ENCODE measurements at regions not wholly inside any gene's neighbourhood (a gene's known extent, or its start where the extent isn't known, plus 50 kb on each side); places are given as distances from the start of the nearest gene placed in this dataset.

GRCh38 chr12:12004524-12004923, 66.2 kb upstream of the BCL2L14 start:
- no peak overlapping the region for H3K4me3 ChIP-seq (ENCODE audit: low read length)
- H3K4me3 Mint-ChIP-seq, result no peak overlapping the region
- H3K27ac ChIP-seq (ENCODE audit: low read depth, low read length), result no peak overlapping the region
- H3K9ac ChIP-seq (ENCODE audit: extremely low read depth, low read length, poor library complexity, severe bottlenecking), result no peak overlapping the region
- H3K27me3 Mint-ChIP-seq (ENCODE audit: insufficient read depth), result no peaks in the 10 kb centered on the region
- no peak for DNase-seq
- 89 to 94% methylated on average over 3 of the region's 3 CpGs for WGBS, 2 experiments (ENCODE audit: insufficient coverage in 1 of 2, insufficient read length in 1 of 2)
- no peaks in the 10 kb centered on the region for H3K9me3 ChIP-seq (ENCODE audit: control insufficient read depth, low read length)
- no peak for TF ChIP-seq CTCF (conservative IDR thresholded peaks at IDR 0.05)
- no peak overlapping the region for H3K27ac Mint-ChIP-seq
- H3K27me3 ChIP-seq (ENCODE audit: control insufficient read depth, insufficient read depth, low read length, poor library complexity, severe bottlenecking), result no peaks in the 10 kb centered on the region
- peaks cover 20% of the 10 kb centered on the region for H3K4me1 Mint-ChIP-seq
- H3K4me1 ChIP-seq (ENCODE audit: control insufficient read depth, insufficient read depth, low read length), result no peaks in the 10 kb centered on the region
- H3K36me3 ChIP-seq (ENCODE audit: control insufficient read depth, insufficient read depth, low read length), result peaks cover 8% of the 10 kb centered on the region
- H3K36me3 Mint-ChIP-seq (ENCODE audit: low read depth), result peaks cover 31% of the 10 kb centered on the region
- H3K9me3 Mint-ChIP-seq, result peaks cover 2% of the 10 kb centered on the region

- H3K9me3 ChIP-seq (ENCODE audit: control insufficient read depth, low read length), result no peaks in the 10 kb centered on the region
- Mint-ChIP-seq H3K4me1 (peaks cover 35% of the 10 kb centered on the region), H3K36me3 (ENCODE audit: low read depth) (peaks cover 22% of the 10 kb centered on the region), H3K4me3 (no peak overlapping the region), H3K27me3 (ENCODE audit: insufficient read depth) (no peaks in the 10 kb centered on the region), H3K27ac (no peak overlapping the region), H3K9me3 (peaks cover 2% of the 10 kb centered on the region)
- no peaks in the 10 kb centered on the region for H3K36me3 ChIP-seq (ENCODE audit: control insufficient read depth, insufficient read depth, low read length)
- H3K4me3 ChIP-seq (ENCODE audit: low read length), result no peak overlapping the region
- peaks cover 4% of the 10 kb centered on the region for H3K4me1 ChIP-seq (ENCODE audit: control insufficient read depth, insufficient read depth, low read length)
- peak; percentile 29 for DNase-seq
- H3K27ac ChIP-seq (ENCODE audit: low read depth, low read length), result no peak overlapping the region
- WGBS, 2 experiments (ENCODE audit: insufficient coverage in 1 of 2, insufficient read length in 1 of 2), result 84 to 100% methylated on average over 4 to 7 of the region's 7 CpGs
- H3K27me3 ChIP-seq (ENCODE audit: control insufficient read depth, insufficient read depth, low read length, poor library complexity, severe bottlenecking), result no peaks in the 10 kb centered on the region
- H3K9ac ChIP-seq (ENCODE audit: extremely low read depth, low read length, poor library complexity, severe bottlenecking), result no peak overlapping the region
- no peak for TF ChIP-seq CTCF (conservative IDR thresholded peaks at IDR 0.05)
These were observed 63.6 kb upstream of the BCL2L14 start for GRCh38 chr12:12007001-12007712.

GRCh38 chr12:12007713-12008231, 63.0 kb upstream of the BCL2L14 start:
- no peak overlapping the region for H3K27ac ChIP-seq (ENCODE audit: low read depth, low read length)
- H3K4me3 Mint-ChIP-seq, result no peak overlapping the region
- no peaks in the 10 kb centered on the region for H3K27me3 Mint-ChIP-seq (ENCODE audit: insufficient read depth)
- no peaks in the 10 kb centered on the region for H3K36me3 ChIP-seq (ENCODE audit: control insufficient read depth, insufficient read depth, low read length)
- H3K4me1 Mint-ChIP-seq, result peaks cover 38% of the 10 kb centered on the region
- H3K4me3 ChIP-seq (ENCODE audit: low read length), result no peak overlapping the region
- no peak overlapping the region for H3K27ac Mint-ChIP-seq
- H3K9me3 ChIP-seq (ENCODE audit: control insufficient read depth, low read length), result no peaks in the 10 kb centered on the region
- peaks cover 19% of the 10 kb centered on the region for H3K36me3 Mint-ChIP-seq (ENCODE audit: low read depth)
- no peaks in the 10 kb centered on the region for H3K27me3 ChIP-seq (ENCODE audit: control insufficient read depth, insufficient read depth, low read length, poor library complexity, severe bottlenecking)
- no peak for TF ChIP-seq CTCF (conservative IDR thresholded peaks at IDR 0.05)
- 93 to 96% methylated on average over 9 of the region's 9 CpGs for WGBS, 2 experiments (ENCODE audit: insufficient coverage in 1 of 2, insufficient read length in 1 of 2)
- no peak overlapping the region for H3K9ac ChIP-seq (ENCODE audit: extremely low read depth, low read length, poor library complexity, severe bottlenecking)
- H3K9me3 Mint-ChIP-seq, result peaks cover 2% of the 10 kb centered on the region
- H3K4me1 ChIP-seq (ENCODE audit: control insufficient read depth, insufficient read depth, low read length), result peaks cover 4% of the 10 kb centered on the region
- peak; percentile 49 for DNase-seq

Measured in endodermal cell (in vitro differentiated cells).